GM21737 (cell line): ENCODE measurements at regions not wholly inside any gene's neighbourhood (a gene's known extent, or its start where the extent isn't known, plus 50 kb on each side); places are given as distances from the start of the nearest gene placed in this dataset.

Experiments used
- ATAC-seq: cut with Tn5 transposase; IDR thresholded peaks from one replicate; pipeline ENCODE4 v1.9.1; 2021; ENCODE audit warnings: mild to moderate bottlenecking, moderate library complexity; ENCODE audit not compliant: unreplicated experiment

GRCh38 chrX:96430756-96431455 is 253.7 kb upstream of the DIAPH2 start:
- no peak for ATAC-seq

- no peak for ATAC-seq
Observed at GRCh38 chrX:96432647-96433046, 252.0 kb upstream of the DIAPH2 start.

- ATAC-seq, result no peak
Observed at GRCh38 chrX:96433409-96434077, 251.1 kb upstream of the DIAPH2 start.

GRCh38 chrX:96435378-96436035 is 249.1 kb upstream of the DIAPH2 start:
- no peak for ATAC-seq

- ATAC-seq, result no peak
Observed at GRCh38 chrX:96436105-96436504, 248.5 kb upstream of the DIAPH2 start.

- no peak for ATAC-seq
Observed at GRCh38 chrX:96438803-96439202, 245.8 kb upstream of the DIAPH2 start.

GRCh38 chrX:96440941-96441340 is 243.7 kb upstream of the DIAPH2 start:
- ATAC-seq, result no peak

- no peak for ATAC-seq
Observed at GRCh38 chrX:96445531-96446065, 239.0 kb upstream of the DIAPH2 start.

GRCh38 chrX:96446524-96446923 is 238.1 kb upstream of the DIAPH2 start:
- ATAC-seq, result no peak

GRCh38 chrX:96447161-96447560 is 237.5 kb upstream of the DIAPH2 start:
- ATAC-seq, result no peak

GRCh38 chrX:96449191-96449590 is 235.5 kb upstream of the DIAPH2 start:
- ATAC-seq, result no peak

- ATAC-seq, result no peak
Observed at GRCh38 chrX:96449896-96450295, 234.7 kb upstream of the DIAPH2 start.

- peak; percentile 80 for ATAC-seq
Observed at GRCh38 chrX:96453139-96453538, 231.5 kb upstream of the DIAPH2 start.

GRCh38 chrX:96455078-96455477 is 229.6 kb upstream of the DIAPH2 start:
- ATAC-seq, result no peak

GRCh38 chrX:96464880-96465558 is 219.6 kb upstream of the DIAPH2 start:
- no peak for ATAC-seq

GRCh38 chrX:96474029-96474740 is 210.5 kb upstream of the DIAPH2 start:
- no peak for ATAC-seq

- ATAC-seq, result no peak
Observed at GRCh38 chrX:96474741-96475125, 209.9 kb upstream of the DIAPH2 start.

GRCh38 chrX:96480081-96480480 is 204.6 kb upstream of the DIAPH2 start:
- no peak for ATAC-seq

GRCh38 chrX:96481831-96482230 is 202.8 kb upstream of the DIAPH2 start:
- ATAC-seq, result no peak

- no peak for ATAC-seq
Observed at GRCh38 chrX:96483647-96484160, 200.9 kb upstream of the DIAPH2 start.
